Upper lobe of left lung (tissue), 6 donors: ENCODE measurements at regions not wholly inside any gene's neighbourhood (a gene's known extent, or its start where the extent isn't known, plus 50 kb on each side); places are given as distances from the start of the nearest gene placed in this dataset.

ENCODE experiments used
- ATAC-seq, 2 donors: fragments of 200-7000 bp; cut with Tn5 transposase; one replicate each; pipeline ENCODE4 v1.9.1; 2022; ENCODE audit warnings: mild to moderate bottlenecking in 2 of 2, moderate library complexity in 2 of 2; ENCODE audit not compliant: low FRiP score in 2 of 2
- DNase-seq, 2 donors: peaks; one replicate each; pipeline ENCODE4 v3.0.0-alpha.2; 2019 to 2020
- H3K27ac ChIP-seq, 4 donors: fragments of 200-600 bp; sonication (generic); one replicate each; pipeline ENCODE4 v1.5.1; 2016 to 2019
- H3K27me3 ChIP-seq, 4 donors: fragments of 200-600 bp; sonication (generic); one replicate each; pipeline ENCODE4 v1.5.1; 2017 to 2019
- H3K36me3 ChIP-seq, 4 donors: fragments of 200-600 bp; sonication (generic); one replicate each; pipeline ENCODE4 v1.5.1; 2016 to 2019
- H3K4me1 ChIP-seq, 4 donors: fragments of 200-600 bp; sonication (generic); one replicate each; pipeline ENCODE4 v1.5.1; 2018 to 2019
- H3K4me3 ChIP-seq, 4 donors: fragments of 200-600 bp; sonication (generic); one replicate each; pipeline ENCODE4 v1.5.1; 2017 to 2019; ENCODE audit warnings: mild to moderate bottlenecking in 2 of 4, moderate library complexity in 1 of 4
- H3K9me3 ChIP-seq, 4 donors: fragments of 200-600 bp; sonication (generic); one replicate each; pipeline ENCODE4 v1.5.1; 2018 to 2019
- CTCF ChIP-seq, 6 experiments: fragments of 450-650 bp in 4 of 6; fragments of 200-600 bp in 2 of 6; sonication (generic) in 2 of 6; IDR thresholded peaks; one replicate each; pipeline ENCODE4 v1.5.1; 2016 to 2019; ENCODE audit warnings: antibody characterized with exemption in 6 of 6
- EP300 ChIP-seq, 4 donors: sonication (generic); formaldehyde crosslinking; IDR thresholded peaks; one replicate each; pipeline ENCODE4 v1.5.1; 2017; ENCODE audit warnings: antibody characterized with exemption in 4 of 4, control low read depth in 2 of 4
- POLR2A ChIP-seq, 4 donors: fragments of 450-650 bp; IDR thresholded peaks; one replicate each; pipeline ENCODE4 v1.5.1; 2016 to 2017; ENCODE audit warnings: antibody characterized with exemption in 4 of 4, mild to moderate bottlenecking in 2 of 4
- POLR2AphosphoS5 ChIP-seq, 2 donors: sonication (generic); formaldehyde crosslinking; IDR thresholded peaks; one replicate each; pipeline ENCODE4 v1.5.1; 2017; ENCODE audit warnings: antibody characterized with exemption in 2 of 2
- WGBS, 2 donors: methylation state at CpG; one replicate each; pipeline ENCODE4 v1.1.5; 2017 to 2018; 5-methylcytosine and 5-hydroxymethylcytosine counted together
- donor health status: DM: no; HTN: no; CAD: no; lungs with moderate emphysema.
- donor health status: DM: no; HTN: yes; CAD: no; lungs with severe emphysema.

GRCh38 chr9:82184524-82184923 lies 196.0 kb downstream of the SPATA31D1 start:
- H3K27ac ChIP-seq: no peak overlapping the region
- DNase-seq (no peak), ATAC-seq (no peak)
- no peak for TF ChIP-seq CTCF (IDR thresholded peaks at IDR 0.05)
- no peak for TF ChIP-seq EP300 (IDR thresholded peaks at IDR 0.05)
- TF ChIP-seq POLR2AphosphoS5 (IDR thresholded peaks at IDR 0.05): no peak
- no peak for TF ChIP-seq POLR2A (IDR thresholded peaks at IDR 0.05)
- 59 to 72% methylated on average over 3 of the region's 3 CpGs for WGBS, 2 donors
- no peaks in the 10 kb centered on the region for H3K27me3 ChIP-seq
- no peak overlapping the region for H3K4me3 ChIP-seq
- H3K36me3 ChIP-seq: no peaks in the 10 kb centered on the region
- H3K4me1 ChIP-seq: no peaks in the 10 kb centered on the region
- no peaks in the 10 kb centered on the region for H3K9me3 ChIP-seq

- H3K36me3 ChIP-seq: no peaks in the 10 kb centered on the region
- H3K27ac ChIP-seq: no peak overlapping the region
- DNase-seq (no peak), ATAC-seq (no peak)
- 97 to 100% methylated on average over 1 of the region's 1 CpG for WGBS, 2 donors
- no peaks in the 10 kb centered on the region for H3K27me3 ChIP-seq
- H3K9me3 ChIP-seq: peaks cover 0 to under 1% (median 0%) of the 10 kb centered on the region in 4 donors
- H3K4me1 ChIP-seq: no peaks in the 10 kb centered on the region
- TF ChIP-seq CTCF (IDR thresholded peaks at IDR 0.05) (no peak), POLR2A (IDR thresholded peaks at IDR 0.05) (no peak), POLR2AphosphoS5 (IDR thresholded peaks at IDR 0.05) (no peak), EP300 (IDR thresholded peaks at IDR 0.05) (no peak)
- H3K4me3 ChIP-seq: no peak overlapping the region
Measured at GRCh38 chr9:82188817-82189216, 200.2 kb downstream of the SPATA31D1 start.

DNA sequence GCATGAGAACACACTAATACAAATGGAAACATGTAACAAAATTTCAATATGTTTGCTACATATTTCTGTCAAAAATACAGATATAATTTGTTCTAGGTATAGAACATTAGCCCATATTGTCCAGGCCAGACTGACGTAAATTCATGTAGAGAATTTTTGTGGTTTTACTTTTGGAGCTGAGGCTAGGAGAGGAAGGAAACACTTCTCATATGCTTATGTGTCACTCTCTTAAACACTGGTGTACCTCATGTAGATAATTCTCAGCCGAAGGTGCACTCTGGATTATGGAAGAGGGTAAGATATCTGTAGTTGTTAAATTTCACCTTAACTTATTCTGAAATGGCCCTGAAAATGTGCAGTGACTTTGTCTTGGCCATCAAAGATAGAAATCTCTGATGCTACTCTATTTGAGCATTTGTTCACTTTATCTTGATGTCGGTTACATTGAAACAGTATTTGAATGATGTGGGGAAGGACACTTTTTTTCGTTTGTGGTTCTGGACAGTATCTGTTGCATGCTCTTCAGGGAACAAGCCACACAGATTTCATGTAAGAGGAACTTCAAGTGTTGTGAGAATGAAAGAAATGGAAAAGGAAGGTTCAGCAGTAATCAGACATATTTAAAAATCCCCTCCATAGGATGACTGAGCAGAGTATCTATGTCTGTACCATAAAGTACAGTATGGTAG lies 202.7 kb downstream of the SPATA31D1 start:
- Histone ChIP-seq H3K9me3 (peaks cover 0 to 9% (median 0%) of the 10 kb centered on the region in 4 donors), H3K36me3 (no peaks in the 10 kb centered on the region), H3K27ac (no peak overlapping the region), H3K4me3 (no peak overlapping the region), H3K27me3 (no peaks in the 10 kb centered on the region), H3K4me1 (no peaks in the 10 kb centered on the region)
- no peak for DNase-seq
- WGBS, 2 donors: 64 to 65% methylated on average over 4 of the region's 4 CpGs
- TF ChIP-seq EP300 (IDR thresholded peaks at IDR 0.05) (no peak), CTCF (IDR thresholded peaks at IDR 0.05) (no peak), POLR2AphosphoS5 (IDR thresholded peaks at IDR 0.05) (no peak), POLR2A (IDR thresholded peaks at IDR 0.05) (no peak)
- no peak for ATAC-seq

DNA sequence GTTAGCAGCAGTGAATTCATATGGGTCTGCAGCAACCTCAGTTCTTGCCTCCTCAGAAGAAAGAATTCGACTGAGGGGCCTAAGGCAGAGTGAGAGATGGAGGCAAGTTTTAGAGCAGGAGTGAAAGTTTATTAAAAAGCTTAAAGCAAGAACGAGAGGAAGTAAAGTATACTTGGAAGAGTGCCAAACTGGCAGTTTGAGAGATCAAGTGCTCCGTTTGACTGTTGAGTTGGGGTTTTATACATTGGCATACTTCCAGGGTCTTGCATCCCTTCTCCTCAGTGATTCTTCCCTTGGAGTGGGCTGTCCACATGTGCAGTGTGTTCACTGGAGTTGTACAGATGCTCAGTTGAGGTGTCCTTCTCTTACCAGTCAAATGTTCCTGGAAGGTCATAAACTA lies 203.6 kb downstream of the SPATA31D1 start:
- no peak for TF ChIP-seq POLR2AphosphoS5 (IDR thresholded peaks at IDR 0.05)
- no peak overlapping the region for H3K27ac ChIP-seq
- H3K4me1 ChIP-seq: no peaks in the 10 kb centered on the region
- no peaks in the 10 kb centered on the region for H3K27me3 ChIP-seq
- H3K4me3 ChIP-seq: no peak overlapping the region
- no peak for DNase-seq
- H3K9me3 ChIP-seq: peaks cover 0 to 9% (median 0%) of the 10 kb centered on the region in 4 donors
- no peaks in the 10 kb centered on the region for H3K36me3 ChIP-seq
- no peak for ATAC-seq
- 22 to 29% methylated on average over 3 of the region's 3 CpGs for WGBS, 2 donors

- ATAC-seq (no peak), DNase-seq (no peak)
- H3K4me1 ChIP-seq: no peaks in the 10 kb centered on the region
- no peaks in the 10 kb centered on the region for H3K27me3 ChIP-seq
- TF ChIP-seq POLR2A (IDR thresholded peaks at IDR 0.05) (no peak), EP300 (IDR thresholded peaks at IDR 0.05) (no peak), POLR2AphosphoS5 (IDR thresholded peaks at IDR 0.05) (no peak), CTCF (IDR thresholded peaks at IDR 0.05) (no peak)
- peaks cover 0 to 9% (median 0%) of the 10 kb centered on the region in 4 donors for H3K9me3 ChIP-seq
- H3K36me3 ChIP-seq: no peaks in the 10 kb centered on the region
- no peak overlapping the region for H3K27ac ChIP-seq
- H3K4me3 ChIP-seq: no peak overlapping the region
Measured at GRCh38 chr9:82196622-82197441, 208.3 kb downstream of the SPATA31D1 start.
